WTC11 (cell line): ENCODE measurements at regions not wholly inside any gene's neighbourhood (a gene's known extent, or its start where the extent isn't known, plus 50 kb on each side); places are given as distances from the start of the nearest gene placed in this dataset.

Source experiments
- ATAC-seq: fragments of 200-7000 bp; cut with Tn5 transposase; 2 replicates; pipeline ENCODE4 v1.10.0; 2021; ENCODE audit warnings: mild to moderate bottlenecking, moderate library complexity
- CTCF ChIA-PET: fragments of 300-600 bp; sonication (Branson Sonifier 250); formaldehyde crosslinking; loops from one replicate; lab custom pipeline; 2021; ENCODE audit warnings: antibody characterized with exemption; lab: Charles Lee
- POLR2A ChIA-PET: fragments of 350-600 bp; sonication (Branson Sonifier 250); formaldehyde crosslinking; loops from one replicate; lab custom pipeline; 2021; ENCODE audit warnings: antibody characterized with exemption; lab: Charles Lee
- DNase-seq: peaks from one replicate; pipeline ENCODE4 v3.0.0; 2021; ENCODE audit warnings: low spot score
- H3K27ac Mint-ChIP-seq: 2 replicates; pipeline ENCODE4 v1.8.0; 2021; ENCODE audit warnings: mixed read lengths
- H3K27me3 Mint-ChIP-seq: 2 replicates; pipeline ENCODE4 v1.8.0; 2021; ENCODE audit warnings: low read depth, mild to moderate bottlenecking, moderate library complexity, mixed read lengths
- H3K36me3 Mint-ChIP-seq: 2 replicates; pipeline ENCODE4 v1.8.0; 2021; ENCODE audit warnings: mixed read lengths
- H3K4me1 Mint-ChIP-seq: 2 replicates; pipeline ENCODE4 v1.8.0; 2022; ENCODE audit warnings: mixed read lengths
- H3K4me3 Mint-ChIP-seq: 2 replicates; pipeline ENCODE4 v1.8.0; 2021; ENCODE audit warnings: mild to moderate bottlenecking, moderate library complexity, mixed read lengths
- H3K9me3 Mint-ChIP-seq: 2 replicates; pipeline ENCODE4 v1.8.0; 2021; ENCODE audit warnings: mixed read lengths
- AFF4 ChIP-seq: sonication (generic); formaldehyde crosslinking; IDR thresholded peaks from 2 replicates; pipeline ENCODE4 v1.8.1; 2023; ENCODE audit warnings: mild to moderate bottlenecking, missing genetic modification reagents, borderline replicate concordance
- ARID4B ChIP-seq: sonication (generic); formaldehyde crosslinking; IDR thresholded peaks from 2 replicates; pipeline ENCODE4 v1.8.0; 2023; ENCODE audit warnings: missing genetic modification reagents, mild to moderate bottlenecking, borderline replicate concordance
- ATF1 ChIP-seq: sonication (generic); formaldehyde crosslinking; IDR thresholded peaks from 2 replicates; pipeline ENCODE4 v1.8.1; 2023; ENCODE audit warnings: mild to moderate bottlenecking, moderate library complexity, missing genetic modification reagents
- CREM ChIP-seq: sonication (generic); formaldehyde crosslinking; IDR thresholded peaks from 2 replicates; pipeline ENCODE4 v1.8.1; 2022; ENCODE audit warnings: mild to moderate bottlenecking, missing genetic modification reagents, moderate library complexity
- ELF4 ChIP-seq: sonication (generic); formaldehyde crosslinking; IDR thresholded peaks from 2 replicates; pipeline ENCODE4 v1.8.1; 2022; ENCODE audit warnings: low read depth, mild to moderate bottlenecking, moderate library complexity, missing genetic modification reagents
- GTF2I ChIP-seq: fragments of 250-450 bp; sonication (Bioruptor Pico); conservative IDR thresholded peaks from 2 replicates; pipeline ENCODE4 v1.4.0; 2021; ENCODE audit warnings: mild to moderate bottlenecking
- HMGA2 ChIP-seq: fragments of 250-450 bp; sonication (Bioruptor Pico); IDR thresholded peaks from 2 replicates; pipeline ENCODE4 v1.4.0; 2021; ENCODE audit warnings: mild to moderate bottlenecking, moderate library complexity
- MLX ChIP-seq: sonication (generic); formaldehyde crosslinking; IDR thresholded peaks from 2 replicates; pipeline ENCODE4 v1.8.1; 2023; ENCODE audit warnings: mild to moderate bottlenecking, missing genetic modification reagents, moderate library complexity
- NFATC4 ChIP-seq: fragments of 250-450 bp; sonication (Bioruptor Pico); IDR thresholded peaks from 2 replicates; pipeline ENCODE4 v1.9.0; 2021; ENCODE audit warnings: mild to moderate bottlenecking
- NFYB ChIP-seq: sonication (generic); formaldehyde crosslinking; conservative IDR thresholded peaks from 2 replicates; pipeline ENCODE4 v1.8.0; 2022; ENCODE audit warnings: low read depth, missing genetic modification reagents
- RORB ChIP-seq: fragments of 250-450 bp; sonication (Bioruptor Pico); IDR thresholded peaks from 2 replicates; pipeline ENCODE4 v1.9.0; 2021; ENCODE audit warnings: mild to moderate bottlenecking
- TCF7 ChIP-seq: sonication (generic); formaldehyde crosslinking; IDR thresholded peaks from 2 replicates; pipeline ENCODE4 v1.8.0; 2022; ENCODE audit warnings: mild to moderate bottlenecking, low read depth, missing genetic modification reagents, moderate library complexity
- TP53 ChIP-seq: sonication (generic); formaldehyde crosslinking; IDR thresholded peaks from 2 replicates; pipeline ENCODE4 v1.8.1; 2023; ENCODE audit warnings: mild to moderate bottlenecking, missing genetic modification reagents
- ZBTB21 ChIP-seq: sonication (generic); formaldehyde crosslinking; IDR thresholded peaks from 2 replicates; pipeline ENCODE4 v1.8.1; 2023; ENCODE audit warnings: mild to moderate bottlenecking, missing genetic modification reagents, borderline replicate concordance
- ZNF532 ChIP-seq: fragments of 250-450 bp; sonication (Bioruptor Pico); IDR thresholded peaks from 2 replicates; pipeline ENCODE4 v1.9.0; 2021; ENCODE audit warnings: mild to moderate bottlenecking, borderline replicate concordance
- TF ChIP-seq, protein P1 (sequence below): sonication (generic); formaldehyde crosslinking; IDR thresholded peaks from 2 replicates; pipeline ENCODE4 v1.8.1; 2023; ENCODE audit warnings: mild to moderate bottlenecking, missing genetic modification reagents
- TF ChIP-seq, protein P2 (sequence below): sonication (generic); formaldehyde crosslinking; IDR thresholded peaks from 2 replicates; pipeline ENCODE4 v1.8.0; 2022; ENCODE audit warnings: mild to moderate bottlenecking, missing genetic modification reagents
- TF ChIP-seq, protein P3 (sequence below): sonication (generic); formaldehyde crosslinking; IDR thresholded peaks from 2 replicates; pipeline ENCODE4 v1.8.0; 2022; ENCODE audit warnings: mild to moderate bottlenecking, missing genetic modification reagents

DNA sequence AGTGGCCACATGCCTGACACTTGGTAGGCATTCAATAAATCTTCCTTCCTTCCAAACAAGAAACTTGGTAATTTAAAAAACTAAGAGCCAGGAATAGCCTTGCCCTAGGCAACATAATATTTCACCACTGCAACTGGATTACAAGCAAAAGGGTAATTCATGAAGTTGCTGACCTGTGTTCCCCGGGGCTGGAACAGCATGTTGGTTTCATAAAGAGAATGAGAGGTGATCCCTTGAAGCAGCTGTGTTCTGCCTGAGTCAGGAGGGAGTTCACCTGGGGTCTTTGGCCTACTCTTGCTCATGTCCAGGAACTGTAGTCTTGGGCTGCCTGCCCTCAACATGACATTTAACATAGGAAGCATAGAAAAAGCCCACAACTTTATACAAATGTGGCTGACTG is 329.0 kb upstream of the DAB1 start (continued):
- TF ChIP-seq ARID4B (CRISPR knock-in tag) (no peak), MLX (CRISPR knock-in tag) (no peak), ZBTB21 (CRISPR knock-in tag) (no peak), AFF4 (no peak), RORB (no peak), ELF4 (CRISPR knock-in tag) (no peak), NFYB (CRISPR knock-in tag) (no peak)
- TF ChIP-seq, protein P1, sequence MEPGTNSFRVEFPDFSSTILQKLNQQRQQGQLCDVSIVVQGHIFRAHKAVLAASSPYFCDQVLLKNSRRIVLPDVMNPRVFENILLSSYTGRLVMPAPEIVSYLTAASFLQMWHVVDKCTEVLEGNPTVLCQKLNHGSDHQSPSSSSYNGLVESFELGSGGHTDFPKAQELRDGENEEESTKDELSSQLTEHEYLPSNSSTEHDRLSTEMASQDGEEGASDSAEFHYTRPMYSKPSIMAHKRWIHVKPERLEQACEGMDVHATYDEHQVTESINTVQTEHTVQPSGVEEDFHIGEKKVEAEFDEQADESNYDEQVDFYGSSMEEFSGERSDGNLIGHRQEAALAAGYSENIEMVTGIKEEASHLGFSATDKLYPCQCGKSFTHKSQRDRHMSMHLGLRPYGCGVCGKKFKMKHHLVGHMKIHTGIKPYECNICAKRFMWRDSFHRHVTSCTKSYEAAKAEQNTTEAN (CRISPR knock-in tag), result no peak
- TF ChIP-seq, protein P2, sequence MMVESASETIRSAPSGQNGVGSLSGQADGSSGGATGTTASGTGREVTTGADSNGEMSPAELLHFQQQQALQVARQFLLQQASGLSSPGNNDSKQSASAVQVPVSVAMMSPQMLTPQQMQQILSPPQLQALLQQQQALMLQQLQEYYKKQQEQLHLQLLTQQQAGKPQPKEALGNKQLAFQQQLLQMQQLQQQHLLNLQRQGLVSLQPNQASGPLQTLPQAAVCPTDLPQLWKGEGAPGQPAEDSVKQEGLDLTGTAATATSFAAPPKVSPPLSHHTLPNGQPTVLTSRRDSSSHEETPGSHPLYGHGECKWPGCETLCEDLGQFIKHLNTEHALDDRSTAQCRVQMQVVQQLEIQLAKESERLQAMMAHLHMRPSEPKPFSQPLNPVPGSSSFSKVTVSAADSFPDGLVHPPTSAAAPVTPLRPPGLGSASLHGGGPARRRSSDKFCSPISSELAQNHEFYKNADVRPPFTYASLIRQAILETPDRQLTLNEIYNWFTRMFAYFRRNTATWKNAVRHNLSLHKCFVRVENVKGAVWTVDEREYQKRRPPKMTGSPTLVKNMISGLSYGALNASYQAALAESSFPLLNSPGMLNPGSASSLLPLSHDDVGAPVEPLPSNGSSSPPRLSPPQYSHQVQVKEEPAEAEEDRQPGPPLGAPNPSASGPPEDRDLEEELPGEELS (CRISPR knock-in tag), result no peak

DNA sequence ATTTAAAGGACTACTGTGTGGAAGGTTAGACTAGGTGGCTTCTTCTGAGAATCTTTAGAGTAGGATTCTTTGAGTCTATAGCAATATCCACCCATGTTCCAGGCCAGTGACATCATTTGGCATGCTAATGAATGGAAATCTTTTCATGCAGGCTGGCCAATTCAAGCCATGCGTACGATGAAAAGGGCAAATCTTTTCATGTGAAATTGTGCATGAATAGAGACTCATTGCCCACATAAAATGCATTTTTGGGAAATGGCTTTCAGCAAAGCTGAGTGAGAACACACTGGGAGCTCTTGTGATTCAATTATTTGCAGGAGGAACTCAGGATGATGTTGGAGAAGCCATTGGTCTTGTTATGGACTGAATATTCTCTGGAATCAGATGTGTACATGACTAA is 324.9 kb upstream of the DAB1 start:
- DNase-seq (no peak), ATAC-seq (no peak)
- Mint-ChIP-seq H3K27me3 (no peaks in the 10 kb centered on the region), H3K36me3 (no peaks in the 10 kb centered on the region), H3K9me3 (no peaks in the 10 kb centered on the region), H3K4me3 (no peak overlapping the region)
- TF ChIP-seq CREM, result no peak
- TF ChIP-seq MLX (CRISPR knock-in tag), result no peak
- TF ChIP-seq, protein P3, sequence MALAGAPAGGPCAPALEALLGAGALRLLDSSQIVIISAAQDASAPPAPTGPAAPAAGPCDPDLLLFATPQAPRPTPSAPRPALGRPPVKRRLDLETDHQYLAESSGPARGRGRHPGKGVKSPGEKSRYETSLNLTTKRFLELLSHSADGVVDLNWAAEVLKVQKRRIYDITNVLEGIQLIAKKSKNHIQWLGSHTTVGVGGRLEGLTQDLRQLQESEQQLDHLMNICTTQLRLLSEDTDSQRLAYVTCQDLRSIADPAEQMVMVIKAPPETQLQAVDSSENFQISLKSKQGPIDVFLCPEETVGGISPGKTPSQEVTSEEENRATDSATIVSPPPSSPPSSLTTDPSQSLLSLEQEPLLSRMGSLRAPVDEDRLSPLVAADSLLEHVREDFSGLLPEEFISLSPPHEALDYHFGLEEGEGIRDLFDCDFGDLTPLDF, result no peak
- TF ChIP-seq NFATC4, result no peak
- no peak for TF ChIP-seq GTF2I (CRISPR knock-in tag)
- TF ChIP-seq TP53 (CRISPR knock-in tag), result no peak
- no peak for TF ChIP-seq ZNF532 (CRISPR knock-in tag)
- no peak for TF ChIP-seq TCF7 (CRISPR knock-in tag)
- no peak for TF ChIP-seq HMGA2 (CRISPR knock-in tag)
- no peak for TF ChIP-seq ATF1 (CRISPR knock-in tag)
- TF ChIP-seq, all 79 proteins: peak for 0
- H3K4me1 Mint-ChIP-seq, result peaks cover 24% of the 10 kb centered on the region
- ChIA-PET CTCF (no interaction called here), POLR2A (no interaction called here)
- no peak overlapping the region for H3K27ac Mint-ChIP-seq
